NCI-H128 (cell line): ENCODE measurements at regions not wholly inside any gene's neighbourhood (a gene's known extent, or its start where the extent isn't known, plus 50 kb on each side); places are given as distances from the start of the nearest gene placed in this dataset.

ENCODE experiments used
- DNase-seq: peaks from one replicate; lab custom pipeline; 2025; ENCODE audit not compliant: unreplicated experiment; lab: John Stamatoyannopoulos, UW

- no peak for DNase-seq
Measured at GRCh38 chr1:38241594-38242334, 195.2 kb upstream of the POU3F1 start.

GRCh38 chr1:38240618-38241017 lies 194.0 kb upstream of the POU3F1 start:
- no peak for DNase-seq

GRCh38 chr1:38239258-38239835 lies 192.8 kb upstream of the POU3F1 start:
- no peak for DNase-seq

- DNase-seq: no peak
Measured at GRCh38 chr1:38238294-38238693, 191.7 kb upstream of the POU3F1 start.

- DNase-seq: no peak
Measured at GRCh38 chr1:38235705-38236104, 189.1 kb upstream of the POU3F1 start.

- no peak for DNase-seq
Measured at GRCh38 chr1:38231941-38232340, 185.3 kb upstream of the POU3F1 start.

GRCh38 chr1:38228718-38229117 lies 182.1 kb upstream of the POU3F1 start:
- no peak for DNase-seq

GRCh38 chr1:38225745-38226144 lies 179.2 kb upstream of the POU3F1 start:
- no peak for DNase-seq

GRCh38 chr1:38223391-38223790 lies 176.8 kb upstream of the POU3F1 start:
- DNase-seq: no peak

GRCh38 chr1:38222891-38223290 lies 176.3 kb upstream of the POU3F1 start:
- DNase-seq: no peak

- no peak for DNase-seq
Measured at GRCh38 chr1:38221006-38221649, 174.5 kb upstream of the POU3F1 start.

- DNase-seq: no peak
Measured at GRCh38 chr1:38217316-38217715, 170.7 kb upstream of the POU3F1 start.

GRCh38 chr1:38213646-38214434 lies 167.2 kb upstream of the POU3F1 start:
- DNase-seq: no peak

GRCh38 chr1:38210895-38211177 lies 164.2 kb upstream of the POU3F1 start:
- no peak for DNase-seq

- DNase-seq: no peak
Measured at GRCh38 chr1:38210021-38210894, 163.7 kb upstream of the POU3F1 start.

- no peak for DNase-seq
Measured at GRCh38 chr1:38208716-38209632, 162.4 kb upstream of the POU3F1 start.

GRCh38 chr1:38207906-38208305 lies 161.3 kb upstream of the POU3F1 start:
- DNase-seq: no peak

- no peak for DNase-seq
Measured at GRCh38 chr1:38207275-38207674, 160.7 kb upstream of the POU3F1 start.

GRCh38 chr1:38204698-38205097 lies 158.1 kb upstream of the POU3F1 start:
- DNase-seq: no peak

GRCh38 chr1:38203441-38203840 lies 156.8 kb upstream of the POU3F1 start:
- no peak for DNase-seq
